GM21526 (cell line): ENCODE measurements at regions not wholly inside any gene's neighbourhood (a gene's known extent, or its start where the extent isn't known, plus 50 kb on each side); places are given as distances from the start of the nearest gene placed in this dataset.

Source experiments
- ATAC-seq: cut with Tn5 transposase; IDR thresholded peaks from one replicate; pipeline ENCODE4 v1.9.1; 2021; ENCODE audit warnings: moderate library complexity; ENCODE audit not compliant: unreplicated experiment, low FRiP score

- ATAC-seq: no peak
These were observed 450.3 kb downstream of the RMST start for GRCh38 chr12:97912943-97913342.

- ATAC-seq: no peak
These were observed 459.5 kb downstream of the RMST start for GRCh38 chr12:97921979-97922722.

- ATAC-seq: no peak
These were observed 460.9 kb downstream of the RMST start for GRCh38 chr12:97923546-97923945.

GRCh38 chr12:97924122-97924521 is 461.5 kb downstream of the RMST start:
- no peak for ATAC-seq

GRCh38 chr12:97927977-97928376 is 465.4 kb downstream of the RMST start:
- no peak for ATAC-seq

GRCh38 chr12:97936165-97936564 is 473.6 kb downstream of the RMST start:
- ATAC-seq: no peak

GRCh38 chr12:97938031-97938430 is 475.4 kb downstream of the RMST start:
- ATAC-seq: no peak

- ATAC-seq: no peak
These were observed 476.6 kb downstream of the RMST start for GRCh38 chr12:97939156-97939555.

- no peak for ATAC-seq
These were observed 477.5 kb downstream of the RMST start for GRCh38 chr12:97940105-97940504.

GRCh38 chr12:97940629-97941028 is 478.0 kb downstream of the RMST start:
- ATAC-seq: no peak

GRCh38 chr12:97941686-97942354 is 479.2 kb downstream of the RMST start:
- ATAC-seq: no peak

- no peak for ATAC-seq
These were observed 480.8 kb downstream of the RMST start for GRCh38 chr12:97943359-97943758.

GRCh38 chr12:97944576-97944975 is 482.0 kb downstream of the RMST start:
- ATAC-seq: no peak

GRCh38 chr12:97946701-97947100 is 484.1 kb downstream of the RMST start:
- no peak for ATAC-seq

GRCh38 chr12:97948591-97948990 is 486.0 kb downstream of the RMST start:
- no peak for ATAC-seq

GRCh38 chr12:97951239-97951638 is 488.6 kb downstream of the RMST start:
- no peak for ATAC-seq

- ATAC-seq: no peak
These were observed 489.1 kb downstream of the RMST start for GRCh38 chr12:97951717-97952116.

GRCh38 chr12:97957109-97957508 is 494.5 kb downstream of the RMST start:
- ATAC-seq: no peak

- no peak for ATAC-seq
These were observed 497.6 kb downstream of the RMST start for GRCh38 chr12:97960225-97960624.

GRCh38 chr12:97960741-97961608 is 498.4 kb downstream of the RMST start:
- peak; percentile 97 for ATAC-seq

GRCh38 chr12:97967831-97968230 is 505.2 kb downstream of the RMST start:
- ATAC-seq: no peak
